ENCODE measurements at regions not wholly inside any gene's neighbourhood (a gene's known extent, or its start where the extent isn't known, plus 50 kb on each side); places are given as distances from the start of the nearest gene placed in this dataset.

GRCh38 chrX:7220121-7220520 is 72.2 kb upstream of the PUDP start:
- TF ChIP-seq POLR2A (IDR thresholded peaks at IDR 0.05; ENCODE audit: low read depth, low read length) (no peak), POLR2AphosphoS5 (IDR thresholded peaks at IDR 0.05; ENCODE audit: low read depth, low read length) (no peak), SPI1 (IDR thresholded peaks at IDR 0.05; ENCODE audit: low read depth, low read length) (no peak), TAF1 (IDR thresholded peaks at IDR 0.05; ENCODE audit: low read depth, low read length) (no peak), PAX5 (IDR thresholded peaks at IDR 0.05; ENCODE audit: insufficient read depth, low read length, severe bottlenecking) (no peak)

All from GM12891 (cell line).